ENCODE measurements at regions not wholly inside any gene's neighbourhood (a gene's known extent, or its start where the extent isn't known, plus 50 kb on each side); places are given as distances from the start of the nearest gene placed in this dataset.

GRCh38 chr7:25351761-25352160 lies 123.5 kb upstream of the NPVF start:
- intact Hi-C loops (cut with micrococcal nuclease) = no loop called here
- ATAC-seq (no peak), DNase-seq (ENCODE audit: low read depth, low spot score) (no peak)
- no peaks in the 10 kb centered on the region for H4K20me1 ChIP-seq (ENCODE audit: insufficient read depth)
- BruUV-seq (replicated peaks) = no TSS peak
- no peaks in the 10 kb centered on the region for H3K4me1 ChIP-seq (ENCODE audit: control insufficient read depth in 1 of 2, insufficient read depth in 2 of 2, low read length in 2 of 2)
- no peak overlapping the region for H2AFZ ChIP-seq (ENCODE audit: low read depth, low read length, poor library complexity, severe bottlenecking)
- H3K9me2 ChIP-seq (ENCODE audit: insufficient read depth) = no peaks in the 10 kb centered on the region
- no peak overlapping the region for H3K27ac ChIP-seq (ENCODE audit: low read depth, low read length)
- H3K9ac ChIP-seq (ENCODE audit: low read length) = no peak overlapping the region
- ChIA-PET CTCF (no interaction called here), POLR2A (no interaction called here), RAD21 (ENCODE audit: low non-redundant PET in 1 of 2, low total read pairs in 2 of 2, uncharacterized antibody in 2 of 2, unreplicated experiment in 2 of 2) (no interaction called here)
- no peaks in the 10 kb centered on the region for H3K36me3 ChIP-seq (ENCODE audit: control insufficient read depth in 1 of 2, insufficient read depth in 2 of 2, low read length in 2 of 2)
- H3K27me3 ChIP-seq (ENCODE audit: insufficient read depth, low read length) = peaks cover 13% of the 10 kb centered on the region
- TF ChIP-seq TCF7L2 (IDR thresholded peaks at IDR 0.05; ENCODE audit: borderline replicate concordance, extremely low read depth, insufficient read depth, insufficient read length) = no peak
- TF ChIP-seq SRF (IDR thresholded peaks at IDR 0.05; ENCODE audit: low read depth) = no peak
- no peak for TF ChIP-seq ELF1 (IDR thresholded peaks at IDR 0.05; ENCODE audit: borderline replicate concordance, low read depth)
- TF ChIP-seq YY1 (IDR thresholded peaks at IDR 0.05; ENCODE audit: extremely low read depth, insufficient replicate concordance, low read depth, low read length) = no peak
- H3K4me2 ChIP-seq (ENCODE audit: low read length) = no peak overlapping the region
- H3K79me2 ChIP-seq (ENCODE audit: insufficient read depth, low read length) = no peaks in the 10 kb centered on the region
- H3K9me3 ChIP-seq (ENCODE audit: control insufficient read depth in 1 of 2, insufficient read depth in 1 of 2, low read depth in 1 of 2, low read length in 2 of 2) = no peaks in the 10 kb centered on the region
- no peak overlapping the region for H3K4me3 ChIP-seq (replicated peaks in 1 of 2; ENCODE audit: low read depth in 1 of 2, low read length in 2 of 2)

GRCh38 chr7:25353196-25353595 lies 124.9 kb upstream of the NPVF start:
- intact Hi-C loops (cut with micrococcal nuclease) = no loop called here
- Histone ChIP-seq H4K20me1 (ENCODE audit: insufficient read depth) (no peaks in the 10 kb centered on the region), H3K27ac (ENCODE audit: low read depth, low read length) (no peak overlapping the region), H3K4me1 (ENCODE audit: control insufficient read depth in 1 of 2, insufficient read depth in 2 of 2, low read length in 2 of 2) (no peaks in the 10 kb centered on the region), H3K4me2 (ENCODE audit: low read length) (no peak overlapping the region), H3K27me3 (ENCODE audit: insufficient read depth, low read length) (peaks cover 14% of the 10 kb centered on the region), H3K9ac (ENCODE audit: low read length) (no peak overlapping the region), H3K4me3 (replicated peaks in 1 of 2; ENCODE audit: low read depth in 1 of 2, low read length in 2 of 2) (no peak overlapping the region), H3K9me2 (ENCODE audit: insufficient read depth) (no peaks in the 10 kb centered on the region), H3K9me3 (ENCODE audit: control insufficient read depth in 1 of 2, insufficient read depth in 1 of 2, low read depth in 1 of 2, low read length in 2 of 2) (no peaks in the 10 kb centered on the region), H3K36me3 (ENCODE audit: control insufficient read depth in 1 of 2, insufficient read depth in 2 of 2, low read length in 2 of 2) (no peaks in the 10 kb centered on the region), H2AFZ (ENCODE audit: low read depth, low read length, poor library complexity, severe bottlenecking) (no peak overlapping the region), H3K79me2 (ENCODE audit: insufficient read depth, low read length) (no peaks in the 10 kb centered on the region)
- TF ChIP-seq CEBPB (IDR thresholded peaks at IDR 0.05; ENCODE audit: low read depth) (no peak), EGR1 (IDR thresholded peaks at IDR 0.05; ENCODE audit: low read depth) (no peak), JUND (IDR thresholded peaks at IDR 0.05) (no peak), YY1 (IDR thresholded peaks at IDR 0.05; ENCODE audit: extremely low read depth, insufficient replicate concordance, low read depth, low read length) (no peak), CBX3 (IDR thresholded peaks at IDR 0.05; ENCODE audit: low read depth) (no peak), EZH2 (IDR thresholded peaks at IDR 0.05) (no peak), ZBTB33 (IDR thresholded peaks at IDR 0.05; ENCODE audit: extremely low read depth, insufficient replicate concordance, low read length) (no peak)
- POLR2A ChIA-PET = no interaction called here
- CTCF ChIA-PET = no interaction called here
- RAD21 ChIA-PET (ENCODE audit: low non-redundant PET in 1 of 2, low total read pairs in 2 of 2, uncharacterized antibody in 2 of 2, unreplicated experiment in 2 of 2) = no interaction called here
- ATAC-seq (no peak), DNase-seq (ENCODE audit: low read depth, low spot score) (no peak)
- BruUV-seq (replicated peaks) = no TSS peak

All from HCT116 (cell line).